ENCODE measurements at regions not wholly inside any gene's neighbourhood (a gene's known extent, or its start where the extent isn't known, plus 50 kb on each side); places are given as distances from the start of the nearest gene placed in this dataset.

GRCh38 chr2:18927525-18928232, 338.3 kb upstream of the NT5C1B start:
- no peak for DNase-seq (ENCODE audit: low spot score)

GRCh38 chr2:18926631-18927524, 337.5 kb upstream of the NT5C1B start:
- DNase-seq (ENCODE audit: low spot score), result no peak

- DNase-seq (ENCODE audit: low spot score), result peak; percentile 69
Observed at GRCh38 chr2:18925296-18925695, 335.9 kb upstream of the NT5C1B start.

- DNase-seq (ENCODE audit: low spot score), result no peak
Observed at GRCh38 chr2:18924886-18925285, 335.5 kb upstream of the NT5C1B start.

- DNase-seq (ENCODE audit: low spot score), result no peak
Observed at GRCh38 chr2:18924386-18924785, 335.0 kb upstream of the NT5C1B start.

- no peak for DNase-seq (ENCODE audit: low spot score)
Observed at GRCh38 chr2:18922276-18922675, 332.9 kb upstream of the NT5C1B start.

- DNase-seq (ENCODE audit: low spot score), result no peak
Observed at GRCh38 chr2:18918280-18918679, 328.9 kb upstream of the NT5C1B start.

- DNase-seq (ENCODE audit: low spot score), result no peak
Observed at GRCh38 chr2:18915227-18915626, 325.9 kb upstream of the NT5C1B start.

GRCh38 chr2:18913512-18913911, 324.1 kb upstream of the NT5C1B start:
- no peak for DNase-seq (ENCODE audit: low spot score)

- DNase-seq (ENCODE audit: low spot score), result no peak
Observed at GRCh38 chr2:18912225-18912888, 323.0 kb upstream of the NT5C1B start.

GRCh38 chr2:18911416-18911815, 322.0 kb upstream of the NT5C1B start:
- no peak for DNase-seq (ENCODE audit: low spot score)

- peak; percentile 72 for DNase-seq (ENCODE audit: low spot score)
Observed at GRCh38 chr2:18910843-18911242, 321.5 kb upstream of the NT5C1B start.

- no peak for DNase-seq (ENCODE audit: low spot score)
Observed at GRCh38 chr2:18907937-18908336, 318.6 kb upstream of the NT5C1B start.

- no peak for DNase-seq (ENCODE audit: low spot score)
Observed at GRCh38 chr2:18907508-18907907, 318.1 kb upstream of the NT5C1B start.

- no peak for DNase-seq (ENCODE audit: low spot score)
Observed at GRCh38 chr2:18903750-18904149, 314.4 kb upstream of the NT5C1B start.

GRCh38 chr2:18901242-18901641, 311.9 kb upstream of the NT5C1B start:
- DNase-seq (ENCODE audit: low spot score), result no peak

GRCh38 chr2:18900691-18901141, 311.3 kb upstream of the NT5C1B start:
- DNase-seq (ENCODE audit: low spot score), result peak; percentile 42

- no peak for DNase-seq (ENCODE audit: low spot score)
Observed at GRCh38 chr2:18899725-18900124, 310.4 kb upstream of the NT5C1B start.

GRCh38 chr2:18898271-18898670, 308.9 kb upstream of the NT5C1B start:
- DNase-seq (ENCODE audit: low spot score), result no peak

GRCh38 chr2:18896125-18896764, 306.9 kb upstream of the NT5C1B start:
- peak; percentile 22 for DNase-seq (ENCODE audit: low spot score)

- DNase-seq (ENCODE audit: low spot score), result no peak
Observed at GRCh38 chr2:18891600-18892345, 302.4 kb upstream of the NT5C1B start.

Measured in AG20443 (cell line).